ENCODE measurements at regions not wholly inside any gene's neighbourhood (a gene's known extent, or its start where the extent isn't known, plus 50 kb on each side); places are given as distances from the start of the nearest gene placed in this dataset.

- peak; percentile 54 for DNase-seq
Observed at GRCh38 chr13:23488442-23488841, 54.9 kb upstream of the SACS start.

GRCh38 chr13:23496255-23496654, 62.8 kb upstream of the SACS start:
- no peak for DNase-seq

DNA sequence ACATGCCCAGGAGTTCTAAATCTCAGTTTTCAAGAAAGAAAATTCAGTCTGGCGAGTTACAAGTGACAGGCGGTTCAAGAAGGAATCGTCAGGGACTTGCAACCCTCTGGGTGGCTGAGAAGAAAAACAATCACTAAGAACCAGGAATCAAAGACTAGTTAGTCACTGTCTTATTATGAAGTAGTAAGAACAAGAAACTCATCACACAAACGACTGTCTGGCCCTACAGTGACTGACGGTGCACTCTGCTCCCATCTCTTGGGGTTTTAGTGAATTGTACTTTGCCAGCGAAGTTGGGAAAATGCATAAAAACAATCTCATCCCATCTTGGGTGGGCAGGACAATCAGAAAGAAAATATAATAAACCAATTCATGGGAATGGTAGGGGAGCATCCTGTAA, 63.7 kb upstream of the SACS start:
- no peak for DNase-seq

GRCh38 chr13:23500849-23501248, 67.3 kb upstream of the SACS start:
- no peak for DNase-seq

- DNase-seq, result no peak
Observed at GRCh38 chr13:23504180-23504579, 66.0 kb upstream of the TNFRSF19 start.

GRCh38 chr13:23505007-23505406, 65.2 kb upstream of the TNFRSF19 start:
- no peak for DNase-seq

- DNase-seq, result peak; percentile 30
Observed at GRCh38 chr13:23506071-23506806, 64.0 kb upstream of the TNFRSF19 start.

GRCh38 chr13:23506807-23507291, 63.4 kb upstream of the TNFRSF19 start:
- DNase-seq, result no peak

- DNase-seq, result no peak
Observed at GRCh38 chr13:23509781-23510543, 60.2 kb upstream of the TNFRSF19 start.

- no peak for DNase-seq
Observed at GRCh38 chr13:23510544-23510916, 59.7 kb upstream of the TNFRSF19 start.

- DNase-seq, result no peak
Observed at GRCh38 chr13:23510979-23511735, 59.1 kb upstream of the TNFRSF19 start.

- DNase-seq, result no peak
Observed at GRCh38 chr13:23512762-23513395, 57.3 kb upstream of the TNFRSF19 start.

- DNase-seq, result no peak
Observed at GRCh38 chr13:23513455-23513854, 56.8 kb upstream of the TNFRSF19 start.

DNA sequence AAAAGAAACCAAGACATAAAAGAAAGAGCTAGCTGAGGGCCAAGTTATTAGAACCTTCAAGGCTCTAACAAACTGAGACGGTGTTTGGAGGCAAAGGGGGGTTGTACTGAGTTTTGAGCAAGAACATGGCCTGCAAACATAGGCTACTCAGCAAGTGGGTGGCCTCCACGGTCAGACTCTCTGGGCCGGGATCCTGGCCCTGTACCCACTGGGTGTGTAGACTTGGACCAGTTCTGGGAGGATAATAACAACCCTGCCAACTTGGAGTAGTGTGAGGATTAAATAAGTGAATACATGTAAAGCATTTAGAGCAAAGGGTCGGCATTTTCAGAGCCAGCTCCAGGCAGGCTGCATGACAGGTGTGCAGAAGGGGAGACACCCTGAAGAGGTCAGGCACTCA, 56.1 kb upstream of the TNFRSF19 start:
- no peak for DNase-seq

DNA sequence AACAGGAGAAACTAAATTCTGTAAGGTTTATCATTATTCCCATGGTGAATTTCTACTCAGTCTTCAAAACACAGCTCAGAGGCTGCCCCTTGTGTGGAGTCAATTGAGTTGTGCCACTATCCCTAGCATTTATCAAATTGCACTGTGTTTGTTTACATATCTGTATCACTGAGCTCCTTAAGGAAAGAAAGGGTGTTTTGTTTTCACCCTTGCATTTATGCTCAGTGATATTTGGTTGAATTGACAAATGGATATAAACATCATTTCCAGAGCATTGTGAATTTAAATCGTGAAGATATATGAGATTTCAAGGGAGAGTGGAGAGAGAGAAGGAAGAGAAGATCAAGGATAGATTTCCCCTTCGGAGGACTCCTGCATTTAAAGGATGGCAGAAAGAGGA, 55.1 kb upstream of the TNFRSF19 start:
- no peak for DNase-seq

GRCh38 chr13:23516190-23516589, 54.0 kb upstream of the TNFRSF19 start:
- no peak for DNase-seq

DNA sequence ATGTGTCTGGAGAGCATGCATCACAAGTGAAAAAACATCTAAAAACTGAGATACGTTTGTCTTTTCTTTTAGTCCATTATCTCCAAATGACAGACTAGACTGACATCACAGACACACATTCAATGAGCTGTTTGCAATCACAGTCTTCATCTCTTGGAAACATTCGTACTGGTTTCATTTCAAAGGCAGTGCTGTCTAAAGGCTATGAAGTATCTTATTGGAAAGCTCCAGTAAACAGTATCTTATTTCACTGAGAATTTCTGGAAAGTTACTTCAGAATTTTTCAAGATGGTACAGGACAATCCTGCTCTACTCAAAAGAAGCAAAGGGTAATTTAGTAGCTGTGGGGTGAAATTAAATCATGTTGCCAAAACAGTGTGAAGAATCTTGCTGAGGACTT, 53.5 kb upstream of the TNFRSF19 start:
- DNase-seq, result no peak

DNA sequence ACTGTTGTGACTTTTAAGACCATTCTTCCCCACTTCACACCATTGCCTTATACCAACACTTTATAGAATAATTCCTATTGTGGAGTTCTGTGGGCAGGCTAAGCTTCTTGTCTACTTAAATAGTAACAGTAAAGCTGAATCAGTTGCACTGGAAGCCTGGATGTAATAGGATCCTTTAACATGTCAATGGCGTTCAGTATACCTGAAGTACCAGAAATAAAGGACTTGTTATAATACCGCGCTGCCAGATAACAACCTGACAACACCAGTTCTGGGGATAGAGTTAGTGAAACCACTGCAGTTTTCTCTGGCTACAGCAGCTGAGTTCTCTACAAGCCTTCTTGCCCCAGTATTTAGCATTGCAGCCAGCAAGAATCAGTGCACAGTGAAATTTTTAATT, 52.0 kb upstream of the TNFRSF19 start:
- no peak for DNase-seq

All from right hindlimb (tissue), 1 donor.